ENCODE measurements at regions not wholly inside any gene's neighbourhood (a gene's known extent, or its start where the extent isn't known, plus 50 kb on each side); places are given as distances from the start of the nearest gene placed in this dataset.
"Not testable (repeated sequence)": the region's sequence is repeated elsewhere in the genome, so short reads cannot be mapped to it uniquely, and the experiment has no call there.

DNA sequence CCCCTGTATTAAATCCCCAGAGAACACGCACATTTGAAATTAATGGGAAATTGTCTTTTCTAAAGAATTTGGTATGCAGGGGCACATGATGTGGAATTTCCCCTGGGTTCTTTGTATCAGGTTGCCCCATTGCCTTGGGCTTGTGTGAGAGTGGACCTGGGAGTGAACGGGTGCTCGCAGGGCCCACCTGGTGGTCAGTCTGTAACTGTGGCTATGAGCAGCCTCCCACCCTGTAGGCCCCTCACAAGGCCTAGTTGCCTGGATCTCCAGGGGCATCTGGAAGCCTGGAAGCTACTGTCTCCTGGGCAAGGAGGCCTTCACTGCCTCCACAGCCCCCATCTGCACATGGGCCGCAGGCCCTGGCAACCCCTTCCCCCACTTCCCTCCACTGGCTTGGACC is 96.7 kb downstream of the SLC25A47 start:
- DNase-seq (ENCODE audit: low read depth in 2 of 2): peak in 1 of 2 donors; percentile 23

DNA sequence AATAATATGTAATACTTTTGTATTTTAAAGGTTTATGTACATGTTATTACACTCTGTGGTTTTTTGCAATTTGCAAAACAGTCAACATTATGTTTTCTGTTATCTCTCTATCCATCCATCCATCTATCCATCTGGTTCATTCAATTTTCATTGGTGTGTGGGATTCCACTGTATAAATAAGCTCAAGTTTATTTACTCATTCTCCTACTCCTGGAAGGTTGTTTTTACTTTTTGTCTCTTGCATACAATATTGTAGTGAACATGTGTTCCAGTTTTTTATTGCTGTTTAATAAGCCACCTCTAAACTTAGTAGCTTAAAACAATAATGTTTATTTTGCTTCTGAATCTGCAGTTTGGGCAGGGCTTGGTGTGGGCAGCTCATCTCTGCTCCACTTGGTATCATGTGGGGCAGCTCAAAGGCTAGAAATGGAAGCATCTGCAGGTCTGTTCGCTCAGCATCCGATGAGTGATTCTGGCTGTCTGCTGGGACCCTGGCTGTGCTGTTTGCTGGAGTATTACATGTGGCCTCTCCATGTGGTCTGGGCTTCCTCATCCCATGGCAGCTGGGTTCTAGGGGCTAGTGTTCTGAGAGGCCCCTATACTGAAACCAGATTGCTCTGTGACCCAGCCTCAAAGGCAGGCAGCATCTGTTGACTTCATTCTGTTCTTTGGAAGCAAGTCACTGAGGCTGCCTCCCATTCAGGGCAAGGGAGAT is 98.8 kb downstream of the SLC25A47 start:
- no peak for DNase-seq (ENCODE audit: low read depth in 2 of 2)

GRCh38 chr14:100422556-100423316 is 99.6 kb downstream of the SLC25A47 start:
- DNase-seq (ENCODE audit: low read depth in 2 of 2): no peak

GRCh38 chr14:100423317-100424010 is 100.3 kb downstream of the SLC25A47 start:
- DNase-seq (ENCODE audit: low read depth in 2 of 2): no peak

DNA sequence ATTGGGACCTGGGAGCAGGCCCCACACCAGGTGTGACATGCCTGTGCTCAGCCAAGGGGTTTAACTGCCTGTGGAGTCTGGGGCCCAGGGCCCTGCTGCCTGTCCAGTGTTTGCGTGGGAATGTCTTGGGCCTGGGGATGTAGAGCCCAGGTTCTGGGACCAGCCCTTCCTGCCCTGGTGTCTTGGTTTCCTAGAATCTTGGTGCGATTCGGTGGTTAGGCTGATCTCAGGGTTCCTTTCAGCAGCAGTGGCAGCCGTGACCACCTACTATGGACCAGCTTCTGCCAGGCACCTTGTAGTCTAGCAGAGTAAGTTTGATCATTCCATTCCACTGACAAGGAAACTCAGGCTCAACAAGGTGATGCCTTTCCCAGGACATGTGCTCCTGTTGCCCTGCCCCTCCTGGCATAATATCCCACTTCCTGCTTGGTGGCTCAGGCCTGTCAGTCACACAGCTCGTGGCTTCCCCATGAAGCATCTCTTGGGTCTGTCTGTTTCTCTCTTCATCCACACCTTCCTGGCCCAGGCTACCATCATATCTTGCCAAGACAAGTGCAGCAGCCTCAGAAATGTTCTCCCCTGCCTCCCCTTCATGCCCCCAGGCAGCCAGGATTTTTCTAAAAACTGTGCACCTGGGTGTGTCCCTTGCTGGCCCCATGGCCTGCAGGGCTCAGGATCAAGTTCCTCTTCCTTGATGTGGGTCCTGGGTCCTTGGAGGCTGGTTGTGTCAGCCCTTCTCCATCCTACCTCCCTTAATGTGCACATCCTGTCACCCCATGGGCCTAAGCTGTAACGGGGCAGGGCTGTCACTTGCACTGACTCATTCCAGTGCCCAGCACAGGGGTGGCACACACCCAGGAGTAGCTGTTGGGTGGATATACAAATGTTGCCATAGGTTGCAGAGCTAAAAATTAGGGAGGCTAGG is 101.6 kb downstream of the SLC25A47 start:
- DNase-seq (ENCODE audit: low read depth in 2 of 2): no peak

- no peak for DNase-seq (ENCODE audit: low read depth in 2 of 2)
Observed at GRCh38 chr14:100425429-100425827, 102.3 kb downstream of the SLC25A47 start.

GRCh38 chr14:100426314-100426713 is 103.2 kb downstream of the SLC25A47 start:
- DNase-seq (ENCODE audit: low read depth in 2 of 2): no peak

GRCh38 chr14:100427166-100427565 is 104.0 kb downstream of the SLC25A47 start:
- DNase-seq (ENCODE audit: low read depth in 2 of 2): no peak

GRCh38 chr14:100428727-100429126 is 105.6 kb downstream of the SLC25A47 start:
- DNase-seq (ENCODE audit: low read depth in 2 of 2): peak; percentile 62 to 80

GRCh38 chr14:100429537-100429936 is 106.4 kb downstream of the SLC25A47 start:
- DNase-seq (ENCODE audit: low read depth in 2 of 2): no peak

GRCh38 chr14:100430571-100430970 is 107.4 kb downstream of the SLC25A47 start:
- no peak for DNase-seq (ENCODE audit: low read depth in 2 of 2)

DNA sequence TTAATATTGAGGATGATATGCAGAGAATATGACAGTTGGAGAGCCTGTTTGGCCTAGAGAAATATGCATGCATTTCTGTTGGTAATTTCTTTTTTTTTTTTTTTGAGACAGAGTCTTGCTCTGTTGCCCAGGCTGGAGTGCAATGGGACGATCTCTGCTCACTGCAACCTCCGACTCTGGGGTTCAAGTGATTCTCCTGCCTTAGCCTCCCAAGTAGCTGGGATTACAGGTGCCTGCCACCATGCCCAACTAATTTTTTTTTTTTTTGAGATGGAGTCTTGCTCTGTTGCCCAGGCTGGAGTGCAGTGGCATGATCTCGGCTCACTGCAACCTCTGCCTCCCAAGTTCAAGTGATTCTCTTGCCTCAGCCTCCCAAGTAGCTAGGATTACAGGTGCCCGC is 108.3 kb downstream of the SLC25A47 start:
- not testable (repeated sequence) for DNase-seq (ENCODE audit: low read depth in 2 of 2)

- DNase-seq (ENCODE audit: low read depth in 2 of 2): no peak
Observed at GRCh38 chr14:100432652-100433427, 109.7 kb downstream of the SLC25A47 start.

- no peak for DNase-seq (ENCODE audit: low read depth in 2 of 2)
Observed at GRCh38 chr14:100433428-100433814, 110.3 kb downstream of the SLC25A47 start.

- no peak for DNase-seq (ENCODE audit: low read depth in 2 of 2)
Observed at GRCh38 chr14:100434033-100434601, 111.0 kb downstream of the SLC25A47 start.

DNA sequence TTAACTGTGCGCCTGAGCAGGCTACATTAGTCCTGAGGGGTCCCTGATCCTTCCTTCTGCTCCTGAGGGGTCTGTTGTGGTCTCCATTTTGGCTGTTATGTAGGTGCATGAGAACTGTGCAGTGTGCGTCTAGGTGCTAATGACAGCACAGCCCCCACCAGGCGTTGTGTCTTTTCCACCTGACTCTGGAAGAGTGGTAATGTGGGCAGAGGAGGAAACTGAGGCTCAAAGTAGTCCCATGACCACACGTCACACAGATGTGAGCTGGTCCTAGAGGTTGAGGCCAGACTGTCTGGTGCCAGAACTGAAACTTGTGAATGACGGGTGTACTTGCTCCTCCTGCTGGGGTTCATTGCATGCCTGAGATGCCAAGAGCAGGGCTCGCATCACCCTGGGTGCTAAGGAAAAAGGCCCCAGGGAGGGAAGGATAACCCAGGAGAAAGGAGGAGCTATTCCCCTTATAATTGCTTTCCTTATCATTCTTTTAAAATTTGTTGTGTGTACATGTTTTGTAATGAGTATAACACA is 111.8 kb downstream of the SLC25A47 start:
- DNase-seq (ENCODE audit: low read depth in 2 of 2): no peak

GRCh38 chr14:100435459-100435858 is 112.3 kb downstream of the SLC25A47 start:
- DNase-seq (ENCODE audit: low read depth in 2 of 2): no peak

DNA sequence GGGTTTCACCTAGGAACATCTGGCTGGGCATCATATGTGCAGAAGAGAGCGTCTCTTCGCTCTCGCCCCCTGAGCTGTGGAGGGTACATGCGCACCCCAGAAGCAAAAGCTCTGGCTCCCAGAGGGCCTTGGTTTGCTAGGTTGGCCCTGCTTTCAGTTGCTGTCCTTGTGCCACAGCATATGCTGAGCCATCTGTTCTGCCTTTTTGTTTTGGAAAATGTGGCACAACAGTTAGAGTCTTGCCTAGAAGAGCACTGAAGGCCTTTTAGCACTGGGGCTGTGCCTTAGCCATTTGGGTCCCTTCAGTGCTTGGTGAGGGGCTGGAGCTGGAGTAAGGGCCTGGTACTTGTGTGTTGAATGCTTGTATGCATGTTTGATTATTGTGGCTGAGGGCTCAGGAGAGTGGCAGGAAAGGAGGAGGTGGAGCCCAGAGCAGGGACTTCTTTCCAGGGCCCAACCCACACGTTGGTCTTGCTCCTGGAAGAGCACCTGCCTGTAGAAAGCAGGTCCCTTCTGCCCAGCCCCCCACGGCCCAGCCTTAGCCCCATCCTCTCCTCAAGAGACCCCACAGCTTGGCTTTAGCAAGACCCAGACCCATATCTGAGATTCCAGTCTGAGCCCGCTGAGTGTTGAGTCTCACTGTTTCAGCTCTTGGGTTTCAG is 113.7 kb downstream of the SLC25A47 start:
- no peak for DNase-seq (ENCODE audit: low read depth in 2 of 2)

DNA sequence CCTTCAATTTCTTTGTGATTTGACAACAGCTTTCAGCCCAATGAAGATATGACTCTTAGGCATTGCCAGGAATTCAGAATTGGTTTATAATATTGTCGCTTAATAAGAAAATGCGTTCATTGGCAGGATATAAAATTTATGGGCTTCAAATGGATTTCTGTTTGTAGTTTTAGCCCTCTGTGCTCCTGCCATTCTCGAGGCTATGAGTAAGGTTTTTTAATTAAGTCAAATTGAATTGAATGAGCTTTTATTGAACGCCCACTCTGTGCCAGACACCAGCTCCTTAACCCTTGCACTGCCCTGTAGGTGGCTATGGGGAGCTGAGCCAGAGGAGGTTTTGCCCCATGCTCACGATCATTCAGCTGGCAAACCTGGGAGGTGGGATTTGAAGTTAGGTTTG is 115.1 kb downstream of the SLC25A47 start:
- no peak for DNase-seq (ENCODE audit: low read depth in 2 of 2)

All from lung microvascular endothelial cell (primary cell).